Effector memory CD4-positive, alpha-beta T cell (primary cell): ENCODE measurements at regions not wholly inside any gene's neighbourhood (a gene's known extent, or its start where the extent isn't known, plus 50 kb on each side); places are given as distances from the start of the nearest gene placed in this dataset.
"Not testable (repeated sequence)": the region's sequence is repeated elsewhere in the genome, so short reads cannot be mapped to it uniquely, and the experiment has no call there.

Experiments used
- DNase-seq, 3 donors: peaks; one replicate each; pipeline ENCODE4 v3.0.0-alpha.2; 2020
- H3K27ac ChIP-seq: 2 replicates; pipeline ENCODE4 v1.7.0; 2013; ENCODE audit warnings: mild to moderate bottlenecking, low read length, moderate library complexity; ENCODE audit not compliant: insufficient read depth, poor library complexity, severe bottlenecking
- H3K27me3 ChIP-seq: replicated peaks from 2 replicates; pipeline ENCODE4 v1.7.0; 2013; ENCODE audit warnings: mild to moderate bottlenecking, low read length; ENCODE audit not compliant: insufficient read depth, control insufficient read depth, poor library complexity, severe bottlenecking
- H3K36me3 ChIP-seq: 2 replicates; pipeline ENCODE4 v1.7.0; 2013; ENCODE audit warnings: mild to moderate bottlenecking, low read length, moderate library complexity; ENCODE audit not compliant: control insufficient read depth, insufficient read depth
- H3K4me1 ChIP-seq: 2 replicates; pipeline ENCODE4 v1.7.0; 2013; ENCODE audit warnings: low read length, mild to moderate bottlenecking; ENCODE audit not compliant: control insufficient read depth, insufficient read depth, poor library complexity, severe bottlenecking
- H3K4me3 ChIP-seq: 2 replicates; pipeline ENCODE4 v1.7.0; 2013; ENCODE audit warnings: low read length, low read depth, mild to moderate bottlenecking; ENCODE audit not compliant: insufficient read depth, poor library complexity, severe bottlenecking
- H3K9me3 ChIP-seq: 2 replicates; pipeline ENCODE4 v1.7.0; 2013; ENCODE audit warnings: mild to moderate bottlenecking, low read length, moderate library complexity; ENCODE audit not compliant: control insufficient read depth

GRCh38 chrX:95165-95564 is 186.0 kb upstream of the PLCXD1 start:
- not testable (repeated sequence) for H3K4me1 ChIP-seq, H3K9me3 ChIP-seq, DNase-seq, H3K36me3 ChIP-seq, H3K4me3 ChIP-seq, H3K27me3 ChIP-seq
- H3K27ac ChIP-seq, result peak overlapping the region; percentile 32
